WTC11 (cell line): ENCODE measurements at regions not wholly inside any gene's neighbourhood (a gene's known extent, or its start where the extent isn't known, plus 50 kb on each side); places are given as distances from the start of the nearest gene placed in this dataset.

ENCODE experiments used
- ATAC-seq: fragments of 200-7000 bp; cut with Tn5 transposase; 2 replicates; pipeline ENCODE4 v1.10.0; 2021; ENCODE audit warnings: mild to moderate bottlenecking, moderate library complexity
- CTCF ChIA-PET: fragments of 300-600 bp; sonication (Branson Sonifier 250); formaldehyde crosslinking; loops from one replicate; lab custom pipeline; 2021; ENCODE audit warnings: antibody characterized with exemption; lab: Charles Lee
- POLR2A ChIA-PET: fragments of 350-600 bp; sonication (Branson Sonifier 250); formaldehyde crosslinking; loops from one replicate; lab custom pipeline; 2021; ENCODE audit warnings: antibody characterized with exemption; lab: Charles Lee
- DNase-seq: peaks from one replicate; pipeline ENCODE4 v3.0.0; 2021; ENCODE audit warnings: low spot score
- H3K27ac Mint-ChIP-seq: 2 replicates; pipeline ENCODE4 v1.8.0; 2021; ENCODE audit warnings: mixed read lengths
- H3K27me3 Mint-ChIP-seq: 2 replicates; pipeline ENCODE4 v1.8.0; 2021; ENCODE audit warnings: low read depth, mild to moderate bottlenecking, moderate library complexity, mixed read lengths
- H3K36me3 Mint-ChIP-seq: 2 replicates; pipeline ENCODE4 v1.8.0; 2021; ENCODE audit warnings: mixed read lengths
- H3K4me1 Mint-ChIP-seq: 2 replicates; pipeline ENCODE4 v1.8.0; 2022; ENCODE audit warnings: mixed read lengths
- H3K4me3 Mint-ChIP-seq: 2 replicates; pipeline ENCODE4 v1.8.0; 2021; ENCODE audit warnings: mild to moderate bottlenecking, moderate library complexity, mixed read lengths
- H3K9me3 Mint-ChIP-seq: 2 replicates; pipeline ENCODE4 v1.8.0; 2021; ENCODE audit warnings: mixed read lengths
- FOXJ3 ChIP-seq: sonication (generic); formaldehyde crosslinking; IDR thresholded peaks from 2 replicates; pipeline ENCODE4 v1.9.0; 2021; ENCODE audit warnings: missing genetic modification reagents, mild to moderate bottlenecking, borderline replicate concordance
- JUN ChIP-seq: sonication (generic); formaldehyde crosslinking; IDR thresholded peaks from 2 replicates; pipeline ENCODE4 v1.8.0; 2023; ENCODE audit warnings: mild to moderate bottlenecking, missing genetic modification reagents
- NFATC4 ChIP-seq: fragments of 250-450 bp; sonication (Bioruptor Pico); IDR thresholded peaks from 2 replicates; pipeline ENCODE4 v1.9.0; 2021; ENCODE audit warnings: mild to moderate bottlenecking
- NFE2L1 ChIP-seq: sonication (generic); formaldehyde crosslinking; IDR thresholded peaks from 2 replicates; pipeline ENCODE4 v1.8.1; 2023; ENCODE audit warnings: missing genetic modification reagents
- PRDM15 ChIP-seq: sonication (generic); formaldehyde crosslinking; IDR thresholded peaks from 2 replicates; pipeline ENCODE4 v1.8.0; 2022; ENCODE audit warnings: missing genetic modification reagents
- SP1 ChIP-seq: sonication (generic); formaldehyde crosslinking; conservative IDR thresholded peaks from 2 replicates; pipeline ENCODE4 v1.8.1; 2022; ENCODE audit warnings: missing genetic modification reagents
- ZMAT4 ChIP-seq: fragments of 250-450 bp; sonication (Bioruptor Pico); IDR thresholded peaks from 2 replicates; pipeline ENCODE4 v1.9.0; 2021; ENCODE audit warnings: mild to moderate bottlenecking
- ZNF121 ChIP-seq: sonication (generic); formaldehyde crosslinking; IDR thresholded peaks from 2 replicates; pipeline ENCODE4 v1.8.0; 2023; ENCODE audit warnings: missing genetic modification reagents
- ZNF512 ChIP-seq: sonication (generic); formaldehyde crosslinking; IDR thresholded peaks from 2 replicates; pipeline ENCODE4 v1.8.1; 2022; ENCODE audit warnings: missing genetic modification reagents, borderline replicate concordance
- TF ChIP-seq, protein P1 (sequence below): fragments of 250-450 bp; sonication (Bioruptor Pico); IDR thresholded peaks from 2 replicates; pipeline ENCODE4 v1.9.0; 2021; ENCODE audit warnings: mild to moderate bottlenecking, borderline replicate concordance
- TF ChIP-seq, protein P2 (sequence below): sonication (generic); formaldehyde crosslinking; conservative IDR thresholded peaks from 2 replicates; pipeline ENCODE4 v1.8.1; 2023; ENCODE audit warnings: mild to moderate bottlenecking, low read depth, missing genetic modification reagents, moderate library complexity
- TF ChIP-seq, protein P3 (sequence below): sonication (generic); formaldehyde crosslinking; IDR thresholded peaks from 2 replicates; pipeline ENCODE4 v1.8.1; 2023; ENCODE audit warnings: mild to moderate bottlenecking, missing genetic modification reagents

- H3K36me3 Mint-ChIP-seq, result no peaks in the 10 kb centered on the region
- CTCF ChIA-PET, result no interaction called here
Observed at GRCh38 chr6:54602591-54602990, 244.0 kb upstream of the FAM83B start.

More at GRCh38 chr6:54602591-54602990, 244.0 kb upstream of the FAM83B start:
- H3K9me3 Mint-ChIP-seq, result peaks cover 10% of the 10 kb centered on the region
- TF ChIP-seq, protein P1, sequence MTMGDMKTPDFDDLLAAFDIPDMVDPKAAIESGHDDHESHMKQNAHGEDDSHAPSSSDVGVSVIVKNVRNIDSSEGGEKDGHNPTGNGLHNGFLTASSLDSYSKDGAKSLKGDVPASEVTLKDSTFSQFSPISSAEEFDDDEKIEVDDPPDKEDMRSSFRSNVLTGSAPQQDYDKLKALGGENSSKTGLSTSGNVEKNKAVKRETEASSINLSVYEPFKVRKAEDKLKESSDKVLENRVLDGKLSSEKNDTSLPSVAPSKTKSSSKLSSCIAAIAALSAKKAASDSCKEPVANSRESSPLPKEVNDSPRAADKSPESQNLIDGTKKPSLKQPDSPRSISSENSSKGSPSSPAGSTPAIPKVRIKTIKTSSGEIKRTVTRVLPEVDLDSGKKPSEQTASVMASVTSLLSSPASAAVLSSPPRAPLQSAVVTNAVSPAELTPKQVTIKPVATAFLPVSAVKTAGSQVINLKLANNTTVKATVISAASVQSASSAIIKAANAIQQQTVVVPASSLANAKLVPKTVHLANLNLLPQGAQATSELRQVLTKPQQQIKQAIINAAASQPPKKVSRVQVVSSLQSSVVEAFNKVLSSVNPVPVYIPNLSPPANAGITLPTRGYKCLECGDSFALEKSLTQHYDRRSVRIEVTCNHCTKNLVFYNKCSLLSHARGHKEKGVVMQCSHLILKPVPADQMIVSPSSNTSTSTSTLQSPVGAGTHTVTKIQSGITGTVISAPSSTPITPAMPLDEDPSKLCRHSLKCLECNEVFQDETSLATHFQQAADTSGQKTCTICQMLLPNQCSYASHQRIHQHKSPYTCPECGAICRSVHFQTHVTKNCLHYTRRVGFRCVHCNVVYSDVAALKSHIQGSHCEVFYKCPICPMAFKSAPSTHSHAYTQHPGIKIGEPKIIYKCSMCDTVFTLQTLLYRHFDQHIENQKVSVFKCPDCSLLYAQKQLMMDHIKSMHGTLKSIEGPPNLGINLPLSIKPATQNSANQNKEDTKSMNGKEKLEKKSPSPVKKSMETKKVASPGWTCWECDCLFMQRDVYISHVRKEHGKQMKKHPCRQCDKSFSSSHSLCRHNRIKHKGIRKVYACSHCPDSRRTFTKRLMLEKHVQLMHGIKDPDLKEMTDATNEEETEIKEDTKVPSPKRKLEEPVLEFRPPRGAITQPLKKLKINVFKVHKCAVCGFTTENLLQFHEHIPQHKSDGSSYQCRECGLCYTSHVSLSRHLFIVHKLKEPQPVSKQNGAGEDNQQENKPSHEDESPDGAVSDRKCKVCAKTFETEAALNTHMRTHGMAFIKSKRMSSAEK (CRISPR knock-in tag), result no peak
- TF ChIP-seq PRDM15 (CRISPR knock-in tag) (no peak), ZNF121 (CRISPR knock-in tag) (no peak), ZNF512 (no peak), NFATC4 (CRISPR knock-in tag) (no peak), FOXJ3 (CRISPR knock-in tag) (no peak), ZMAT4 (CRISPR knock-in tag) (no peak), JUN (CRISPR knock-in tag) (no peak), SP1 (CRISPR knock-in tag) (no peak), NFE2L1 (CRISPR knock-in tag) (no peak)
- TF ChIP-seq, protein P2, sequence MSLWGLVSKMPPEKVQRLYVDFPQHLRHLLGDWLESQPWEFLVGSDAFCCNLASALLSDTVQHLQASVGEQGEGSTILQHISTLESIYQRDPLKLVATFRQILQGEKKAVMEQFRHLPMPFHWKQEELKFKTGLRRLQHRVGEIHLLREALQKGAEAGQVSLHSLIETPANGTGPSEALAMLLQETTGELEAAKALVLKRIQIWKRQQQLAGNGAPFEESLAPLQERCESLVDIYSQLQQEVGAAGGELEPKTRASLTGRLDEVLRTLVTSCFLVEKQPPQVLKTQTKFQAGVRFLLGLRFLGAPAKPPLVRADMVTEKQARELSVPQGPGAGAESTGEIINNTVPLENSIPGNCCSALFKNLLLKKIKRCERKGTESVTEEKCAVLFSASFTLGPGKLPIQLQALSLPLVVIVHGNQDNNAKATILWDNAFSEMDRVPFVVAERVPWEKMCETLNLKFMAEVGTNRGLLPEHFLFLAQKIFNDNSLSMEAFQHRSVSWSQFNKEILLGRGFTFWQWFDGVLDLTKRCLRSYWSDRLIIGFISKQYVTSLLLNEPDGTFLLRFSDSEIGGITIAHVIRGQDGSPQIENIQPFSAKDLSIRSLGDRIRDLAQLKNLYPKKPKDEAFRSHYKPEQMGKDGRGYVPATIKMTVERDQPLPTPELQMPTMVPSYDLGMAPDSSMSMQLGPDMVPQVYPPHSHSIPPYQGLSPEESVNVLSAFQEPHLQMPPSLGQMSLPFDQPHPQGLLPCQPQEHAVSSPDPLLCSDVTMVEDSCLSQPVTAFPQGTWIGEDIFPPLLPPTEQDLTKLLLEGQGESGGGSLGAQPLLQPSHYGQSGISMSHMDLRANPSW (CRISPR knock-in tag), result no peak
- TF ChIP-seq, protein P3, sequence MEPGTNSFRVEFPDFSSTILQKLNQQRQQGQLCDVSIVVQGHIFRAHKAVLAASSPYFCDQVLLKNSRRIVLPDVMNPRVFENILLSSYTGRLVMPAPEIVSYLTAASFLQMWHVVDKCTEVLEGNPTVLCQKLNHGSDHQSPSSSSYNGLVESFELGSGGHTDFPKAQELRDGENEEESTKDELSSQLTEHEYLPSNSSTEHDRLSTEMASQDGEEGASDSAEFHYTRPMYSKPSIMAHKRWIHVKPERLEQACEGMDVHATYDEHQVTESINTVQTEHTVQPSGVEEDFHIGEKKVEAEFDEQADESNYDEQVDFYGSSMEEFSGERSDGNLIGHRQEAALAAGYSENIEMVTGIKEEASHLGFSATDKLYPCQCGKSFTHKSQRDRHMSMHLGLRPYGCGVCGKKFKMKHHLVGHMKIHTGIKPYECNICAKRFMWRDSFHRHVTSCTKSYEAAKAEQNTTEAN, result no peak
- no peak for ATAC-seq
- H3K4me1 Mint-ChIP-seq, result no peaks in the 10 kb centered on the region
- no peak for DNase-seq
- H3K27me3 Mint-ChIP-seq, result no peaks in the 10 kb centered on the region
- no peak overlapping the region for H3K4me3 Mint-ChIP-seq
- H3K27ac Mint-ChIP-seq, result no peak overlapping the region
- POLR2A ChIA-PET, result no interaction called here
